ENCODE measurements at regions not wholly inside any gene's neighbourhood (a gene's known extent, or its start where the extent isn't known, plus 50 kb on each side); places are given as distances from the start of the nearest gene placed in this dataset.

DNA sequence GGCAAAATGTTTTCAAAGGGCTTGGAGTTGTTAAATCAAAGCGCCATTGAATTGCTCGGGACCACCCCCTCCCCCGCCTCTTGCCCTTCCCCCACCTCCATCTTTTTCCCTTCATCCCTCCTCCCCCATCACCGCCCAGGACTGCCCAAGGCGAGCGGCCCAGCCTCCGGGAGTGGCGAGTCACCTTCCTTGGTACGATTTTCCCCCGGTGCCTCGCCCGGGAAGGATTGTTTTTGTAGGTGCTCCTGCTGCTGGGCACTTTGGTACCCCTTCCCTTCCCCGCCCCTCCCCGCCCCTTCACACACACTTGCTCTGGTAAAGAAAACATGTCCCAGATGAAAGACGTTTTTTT lies 61.2 kb downstream of the TMEM174 start:
- no peak for TF ChIP-seq BHLHE40 (IDR thresholded peaks at IDR 0.05; ENCODE audit: borderline replicate concordance in 1 of 2, low read depth in 2 of 2, low read length in 1 of 2)
- no peak for TF ChIP-seq RCOR1 (conservative IDR thresholded peaks at IDR 0.05; ENCODE audit: low read depth, low read length)
- no peak for TF ChIP-seq GABPA (IDR thresholded peaks at IDR 0.05; ENCODE audit: low read depth)
- TF ChIP-seq EZH2 (IDR thresholded peaks at IDR 0.05; ENCODE audit: borderline replicate concordance, control insufficient read depth, low read depth, low read length) = no peak
- TF ChIP-seq, protein P1, sequence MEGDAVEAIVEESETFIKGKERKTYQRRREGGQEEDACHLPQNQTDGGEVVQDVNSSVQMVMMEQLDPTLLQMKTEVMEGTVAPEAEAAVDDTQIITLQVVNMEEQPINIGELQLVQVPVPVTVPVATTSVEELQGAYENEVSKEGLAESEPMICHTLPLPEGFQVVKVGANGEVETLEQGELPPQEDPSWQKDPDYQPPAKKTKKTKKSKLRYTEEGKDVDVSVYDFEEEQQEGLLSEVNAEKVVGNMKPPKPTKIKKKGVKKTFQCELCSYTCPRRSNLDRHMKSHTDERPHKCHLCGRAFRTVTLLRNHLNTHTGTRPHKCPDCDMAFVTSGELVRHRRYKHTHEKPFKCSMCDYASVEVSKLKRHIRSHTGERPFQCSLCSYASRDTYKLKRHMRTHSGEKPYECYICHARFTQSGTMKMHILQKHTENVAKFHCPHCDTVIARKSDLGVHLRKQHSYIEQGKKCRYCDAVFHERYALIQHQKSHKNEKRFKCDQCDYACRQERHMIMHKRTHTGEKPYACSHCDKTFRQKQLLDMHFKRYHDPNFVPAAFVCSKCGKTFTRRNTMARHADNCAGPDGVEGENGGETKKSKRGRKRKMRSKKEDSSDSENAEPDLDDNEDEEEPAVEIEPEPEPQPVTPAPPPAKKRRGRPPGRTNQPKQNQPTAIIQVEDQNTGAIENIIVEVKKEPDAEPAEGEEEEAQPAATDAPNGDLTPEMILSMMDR (IDR thresholded peaks at IDR 0.05 in 2 of 3, conservative IDR thresholded peaks at IDR 0.05 in 1 of 3; ENCODE audit: control insufficient read depth in 2 of 3, extremely low read depth in 1 of 3, insufficient read depth in 1 of 3, low read depth in 3 of 3, low read length in 3 of 3) = no peak
- no peak for TF ChIP-seq SREBF2 (IDR thresholded peaks at IDR 0.05; ENCODE audit: low read length)
- TF ChIP-seq STAT3 (IDR thresholded peaks at IDR 0.05; ENCODE audit: low read depth, low read length) = no peak
